ENCODE measurements at regions not wholly inside any gene's neighbourhood (a gene's known extent, or its start where the extent isn't known, plus 50 kb on each side); places are given as distances from the start of the nearest gene placed in this dataset.

GRCh38 chr20:18988701-18989100, 175.1 kb downstream of the SCP2D1 start:
- Histone ChIP-seq H3K4me3 (ENCODE audit: low read depth in 1 of 2, low read length in 1 of 2) (no peak overlapping the region), H3K27ac (no peak overlapping the region), H3K4me1 (ENCODE audit: control insufficient read depth in 1 of 2, insufficient read depth in 1 of 2, low read depth in 1 of 2, low read length in 1 of 2) (peaks cover 3 to 5% of the 10 kb centered on the region in 2 experiments), H3K9me3 (no peaks in the 10 kb centered on the region), H3K36me3 (no peaks in the 10 kb centered on the region), H3K27me3 (no peaks in the 10 kb centered on the region)
- no peak for TF ChIP-seq CTCF (IDR thresholded peaks at IDR 0.05)

- H3K4me1 ChIP-seq (ENCODE audit: control insufficient read depth in 1 of 2, insufficient read depth in 1 of 2, low read depth in 1 of 2, low read length in 1 of 2), result peaks cover 3 to 5% of the 10 kb centered on the region in 2 experiments
- H3K4me3 ChIP-seq (ENCODE audit: low read depth in 1 of 2, low read length in 1 of 2), result no peak overlapping the region
- H3K27me3 ChIP-seq, result no peaks in the 10 kb centered on the region
- TF ChIP-seq CTCF (IDR thresholded peaks at IDR 0.05), result no peak
- no peaks in the 10 kb centered on the region for H3K36me3 ChIP-seq
- no peak overlapping the region for H3K27ac ChIP-seq
- H3K9me3 ChIP-seq, result no peaks in the 10 kb centered on the region
Measured at GRCh38 chr20:18989736-18990474, 176.3 kb downstream of the SCP2D1 start.

- TF ChIP-seq CTCF (IDR thresholded peaks at IDR 0.05), result no peak
- Histone ChIP-seq H3K9me3 (no peaks in the 10 kb centered on the region), H3K4me3 (ENCODE audit: low read depth in 1 of 2, low read length in 1 of 2) (no peak overlapping the region), H3K27me3 (no peaks in the 10 kb centered on the region), H3K4me1 (ENCODE audit: control insufficient read depth in 1 of 2, insufficient read depth in 1 of 2, low read depth in 1 of 2, low read length in 1 of 2) (no peaks in the 10 kb centered on the region), H3K27ac (no peak overlapping the region), H3K36me3 (no peaks in the 10 kb centered on the region)
Measured at GRCh38 chr20:18991012-18991411, 177.4 kb downstream of the SCP2D1 start.

- H3K9me3 ChIP-seq, result no peaks in the 10 kb centered on the region
- H3K36me3 ChIP-seq, result no peaks in the 10 kb centered on the region
- H3K27me3 ChIP-seq, result no peaks in the 10 kb centered on the region
- no peak for TF ChIP-seq CTCF (IDR thresholded peaks at IDR 0.05)
- no peaks in the 10 kb centered on the region for H3K4me1 ChIP-seq (ENCODE audit: control insufficient read depth in 1 of 2, insufficient read depth in 1 of 2, low read depth in 1 of 2, low read length in 1 of 2)
- H3K4me3 ChIP-seq (ENCODE audit: low read depth in 1 of 2, low read length in 1 of 2), result no peak overlapping the region
- H3K27ac ChIP-seq, result no peak overlapping the region
Measured at GRCh38 chr20:18992418-18992817, 178.8 kb downstream of the SCP2D1 start.

- Histone ChIP-seq H3K36me3 (no peaks in the 10 kb centered on the region), H3K4me3 (ENCODE audit: low read depth in 1 of 2, low read length in 1 of 2) (no peak overlapping the region)
Measured at GRCh38 chr20:18995455-18995854, 181.9 kb downstream of the SCP2D1 start.

More at GRCh38 chr20:18995455-18995854, 181.9 kb downstream of the SCP2D1 start:
- H3K27ac ChIP-seq, result no peak overlapping the region
- no peak for TF ChIP-seq CTCF (IDR thresholded peaks at IDR 0.05)
- H3K9me3 ChIP-seq, result no peaks in the 10 kb centered on the region
- H3K27me3 ChIP-seq, result no peaks in the 10 kb centered on the region
- H3K4me1 ChIP-seq (ENCODE audit: control insufficient read depth in 1 of 2, insufficient read depth in 1 of 2, low read depth in 1 of 2, low read length in 1 of 2), result no peaks in the 10 kb centered on the region

All from neutrophil (primary cell).